Osteoblast (primary cell): ENCODE measurements at regions not wholly inside any gene's neighbourhood (a gene's known extent, or its start where the extent isn't known, plus 50 kb on each side); places are given as distances from the start of the nearest gene placed in this dataset. TPM values are rescaled to one million over a fixed set of nuclear protein-coding genes. Genes with fewer than 3 reads are reported as not detected.

ENCODE experiments used
- DNase-seq: peaks from one replicate; pipeline ENCODE4 v3.0.0; 2011; ENCODE audit warnings: low spot score, mixed read lengths; ENCODE audit not compliant: insufficient read length; ENCODE audit errors: missing footprints
- H2AFZ ChIP-seq: 2 replicates; pipeline ENCODE4 v1.6.0; 2011; ENCODE audit warnings: mild to moderate bottlenecking, low read length
- H3K27ac ChIP-seq: 2 replicates; pipeline ENCODE4 v1.5.1; 2011; ENCODE audit warnings: mild to moderate bottlenecking, low read depth, low read length, moderate library complexity
- H3K27me3 ChIP-seq: 2 replicates; pipeline ENCODE4 v1.6.0; 2012; ENCODE audit warnings: mild to moderate bottlenecking, control low read depth, inconsistent platforms, low read length, moderate library complexity; ENCODE audit not compliant: insufficient read depth
- H3K36me3 ChIP-seq: 2 replicates; pipeline ENCODE4 v1.5.1; 2011; ENCODE audit warnings: mild to moderate bottlenecking, low read length, control low read depth, moderate library complexity; ENCODE audit not compliant: insufficient read depth
- H3K4me1 ChIP-seq: 2 replicates; pipeline ENCODE4 v1.5.1; 2011; ENCODE audit warnings: mild to moderate bottlenecking, low read length, control low read depth, moderate library complexity; ENCODE audit not compliant: insufficient read depth
- H3K4me2 ChIP-seq: 2 replicates; pipeline ENCODE4 v1.6.0; 2011; ENCODE audit warnings: mild to moderate bottlenecking, low read length; ENCODE audit not compliant: insufficient read depth
- H3K4me3 ChIP-seq: fragments of 200-600 bp; sonication (generic); 3 replicates; pipeline ENCODE4 v1.5.1; 2012; ENCODE audit warnings: mild to moderate bottlenecking, low read length, inconsistent platforms; ENCODE audit not compliant: insufficient read depth
- H3K79me2 ChIP-seq: 2 replicates; pipeline ENCODE4 v1.6.0; 2012; ENCODE audit warnings: mild to moderate bottlenecking, low read length, control low read depth, inconsistent platforms; ENCODE audit not compliant: insufficient read depth
- H3K9me3 ChIP-seq: 2 replicates; pipeline ENCODE4 v1.5.1; 2011; ENCODE audit warnings: low read depth, low read length, control low read depth
- H4K20me1 ChIP-seq: 2 replicates; pipeline ENCODE4 v1.6.0; 2012; ENCODE audit warnings: mild to moderate bottlenecking, low read length, control low read depth; ENCODE audit not compliant: insufficient read depth
- CTCF ChIP-seq: IDR thresholded peaks from 2 replicates; pipeline ENCODE4 v1.5.1; 2011; ENCODE audit warnings: mild to moderate bottlenecking, low read depth, low read length, moderate library complexity; ENCODE audit errors: extremely low read depth
- small RNA-seq: library from RNA; depleted of rRNA; stranded (forward); fragments of <200 nt; gene quantifications from one replicate; pipeline ENCODE3, GENCODE V24; 2012

GRCh38 chr6:76326871-76327270, 254.4 kb upstream of the IMPG1 start:
- DNase-seq: no peak
- H3K4me3 ChIP-seq: no peak overlapping the region
- no peaks in the 10 kb centered on the region for H4K20me1 ChIP-seq
- no peaks in the 10 kb centered on the region for H3K36me3 ChIP-seq
- no peaks in the 10 kb centered on the region for H3K27me3 ChIP-seq
- H2AFZ ChIP-seq: no peak overlapping the region
- no peaks in the 10 kb centered on the region for H3K4me1 ChIP-seq
- H3K4me2 ChIP-seq: no peak overlapping the region
- H3K79me2 ChIP-seq: no peaks in the 10 kb centered on the region
- no peak for TF ChIP-seq CTCF
- H3K9me3 ChIP-seq: peaks cover 2% of the 10 kb centered on the region
- H3K27ac ChIP-seq: no peak overlapping the region

Small RNAs in the stretch of these regions (small RNA-seq; reads per million reads assigned to genes)
- gene AL365222.1: not detected
- gene RNU6-261P: not detected
- not detected for gene RNU6-84P
